SH-SY5Y (cell line): ENCODE measurements at regions not wholly inside any gene's neighbourhood (a gene's known extent, or its start where the extent isn't known, plus 50 kb on each side); places are given as distances from the start of the nearest gene placed in this dataset.

Experiments used
- GATA2 ChIP-seq: IDR thresholded peaks from 2 replicates; pipeline ENCODE4 v1.6.1; 2011; ENCODE audit warnings: mild to moderate bottlenecking, low read depth, low read length
- GATA3 ChIP-seq: IDR thresholded peaks from 2 replicates; pipeline ENCODE4 v1.6.1; 2011; ENCODE audit warnings: low read depth, mild to moderate bottlenecking, low read length, moderate library complexity

- no peak for TF ChIP-seq GATA3
- TF ChIP-seq GATA2, result no peak
Measured at GRCh38 chr12:25813843-25814242, 144.6 kb upstream of the RASSF8 start.
